Gastroesophageal sphincter (tissue), 3 donors: ENCODE measurements at regions not wholly inside any gene's neighbourhood (a gene's known extent, or its start where the extent isn't known, plus 50 kb on each side); places are given as distances from the start of the nearest gene placed in this dataset.

Experiments
- CTCF ChIP-seq, 4 experiments: fragments of 200-600 bp in 2 of 4; fragments of 450-650 bp in 2 of 4; sonication (generic) in 1 of 4; IDR thresholded peaks; one replicate each; pipeline ENCODE4 v1.5.1; 2017 to 2019; ENCODE audit warnings: antibody characterized with exemption in 4 of 4, mild to moderate bottlenecking in 2 of 4, moderate library complexity in 2 of 4
- EP300 ChIP-seq: sonication (generic); formaldehyde crosslinking; IDR thresholded peaks from one replicate; pipeline ENCODE4 v1.6.1; 2017; ENCODE audit warnings: antibody characterized with exemption, mild to moderate bottlenecking
- POLR2AphosphoS5 ChIP-seq: sonication (generic); formaldehyde crosslinking; IDR thresholded peaks from one replicate; pipeline ENCODE4 v1.6.1; 2017; ENCODE audit warnings: antibody characterized with exemption

- TF ChIP-seq CTCF (IDR thresholded peaks at IDR 0.05) (no peak), POLR2AphosphoS5 (no peak), EP300 (no peak)
Measured at GRCh38 chr18:72458271-72458670, 85.9 kb downstream of the CBLN2 start.
